ENCODE measurements at regions not wholly inside any gene's neighbourhood (a gene's known extent, or its start where the extent isn't known, plus 50 kb on each side); places are given as distances from the start of the nearest gene placed in this dataset.

GRCh38 chr6:61044011-61044410 lies 1242.0 kb downstream of the KHDRBS2 start:
- H3K27me3 ChIP-seq, result no peaks in the 10 kb centered on the region
- no peak for ATAC-seq (ENCODE audit: low FRiP score in 2 of 2)
- no peak for DNase-seq

More at GRCh38 chr6:61044011-61044410, 1242.0 kb downstream of the KHDRBS2 start:
- Histone ChIP-seq H3K4me3 (no peak overlapping the region), H3K9me3 (no peaks in the 10 kb centered on the region), H3K36me3 (no peaks in the 10 kb centered on the region), H3K27ac (no peak overlapping the region), H3K4me1 (no peaks in the 10 kb centered on the region)
- TF ChIP-seq EP300 (IDR thresholded peaks at IDR 0.05) (no peak), POLR2AphosphoS5 (IDR thresholded peaks at IDR 0.05) (no peak), CTCF (IDR thresholded peaks at IDR 0.05) (no peak), POLR2A (IDR thresholded peaks at IDR 0.05) (no peak)
- 95% methylated on average over 3 of the region's 3 CpGs; no CpG with 5 or more reads in 1 of the 2 donors for WGBS, 2 donors
